ENCODE measurements at regions not wholly inside any gene's neighbourhood (a gene's known extent, or its start where the extent isn't known, plus 50 kb on each side); places are given as distances from the start of the nearest gene placed in this dataset.
A peak's percentile ranks its signal among the peaks of the same experiment; 100 is the strongest.

GRCh38 chr1:57644667-57645066 lies 220.8 kb upstream of the DAB1 start:
- no peak for DNase-seq
- Mint-ChIP-seq H3K27ac (no peak overlapping the region), H3K36me3 (ENCODE audit: low read depth) (no peaks in the 10 kb centered on the region), H3K4me3 (no peak overlapping the region), H3K27me3 (ENCODE audit: insufficient read depth) (no peaks in the 10 kb centered on the region), H3K9me3 (peaks cover 4% of the 10 kb centered on the region; the same call in 1 of the 2 replicates), H3K4me1 (ENCODE audit: low read depth) (no peaks in the 10 kb centered on the region)
- TF ChIP-seq CTCF (IDR thresholded peaks at IDR 0.05), result no peak

GRCh38 chr1:57638239-57638638 lies 214.4 kb upstream of the DAB1 start:
- H3K4me1 Mint-ChIP-seq (ENCODE audit: low read depth), result peaks cover 5% of the 10 kb centered on the region; the same call in 1 of the 2 replicates
- H3K4me3 Mint-ChIP-seq, result no peak overlapping the region
- no peak overlapping the region for H3K27ac Mint-ChIP-seq
- no peaks in the 10 kb centered on the region; the same call in 1 of the 2 replicates for H3K9me3 Mint-ChIP-seq
- no peaks in the 10 kb centered on the region for H3K36me3 Mint-ChIP-seq (ENCODE audit: low read depth)
- H3K27me3 Mint-ChIP-seq (ENCODE audit: insufficient read depth), result no peaks in the 10 kb centered on the region
- DNase-seq, result no peak
- TF ChIP-seq CTCF (IDR thresholded peaks at IDR 0.05), result no peak

GRCh38 chr1:57637155-57637554 lies 213.3 kb upstream of the DAB1 start:
- DNase-seq, result peak; percentile 36
- no peaks in the 10 kb centered on the region for H3K36me3 Mint-ChIP-seq (ENCODE audit: low read depth)
- peaks cover 5% of the 10 kb centered on the region; the same call in 1 of the 2 replicates for H3K4me1 Mint-ChIP-seq (ENCODE audit: low read depth)
- no peaks in the 10 kb centered on the region; the same call in 1 of the 2 replicates for H3K9me3 Mint-ChIP-seq
- H3K27me3 Mint-ChIP-seq (ENCODE audit: insufficient read depth), result no peaks in the 10 kb centered on the region
- no peak overlapping the region for H3K27ac Mint-ChIP-seq
- no peak for TF ChIP-seq CTCF (IDR thresholded peaks at IDR 0.05)
- H3K4me3 Mint-ChIP-seq, result no peak overlapping the region

GRCh38 chr1:57633881-57634280 lies 210.0 kb upstream of the DAB1 start:
- H3K27ac Mint-ChIP-seq, result no peak overlapping the region
- no peak for DNase-seq
- H3K4me1 Mint-ChIP-seq (ENCODE audit: low read depth), result peaks cover 5% of the 10 kb centered on the region; the same call in 1 of the 2 replicates
- H3K27me3 Mint-ChIP-seq (ENCODE audit: insufficient read depth), result no peaks in the 10 kb centered on the region
- H3K4me3 Mint-ChIP-seq, result no peak overlapping the region
- TF ChIP-seq CTCF (IDR thresholded peaks at IDR 0.05), result no peak
- peaks cover under 1% of the 10 kb centered on the region for H3K9me3 Mint-ChIP-seq
- H3K36me3 Mint-ChIP-seq (ENCODE audit: low read depth), result no peaks in the 10 kb centered on the region

- peaks cover 5% of the 10 kb centered on the region for H3K9me3 Mint-ChIP-seq
- DNase-seq, result no peak
- TF ChIP-seq CTCF (IDR thresholded peaks at IDR 0.05), result no peak
- no peak overlapping the region for H3K4me3 Mint-ChIP-seq
- peaks cover 5% of the 10 kb centered on the region; the same call in 1 of the 2 replicates for H3K4me1 Mint-ChIP-seq (ENCODE audit: low read depth)
- H3K27me3 Mint-ChIP-seq (ENCODE audit: insufficient read depth), result no peaks in the 10 kb centered on the region
- H3K36me3 Mint-ChIP-seq (ENCODE audit: low read depth), result no peaks in the 10 kb centered on the region
- no peak overlapping the region for H3K27ac Mint-ChIP-seq
Observed at GRCh38 chr1:57633056-57633455, 209.2 kb upstream of the DAB1 start.

- TF ChIP-seq CTCF (IDR thresholded peaks at IDR 0.05), result no peak
- no peak overlapping the region for H3K4me3 Mint-ChIP-seq
- DNase-seq, result no peak
- no peak overlapping the region for H3K27ac Mint-ChIP-seq
- H3K4me1 Mint-ChIP-seq (ENCODE audit: low read depth), result peaks cover 4% of the 10 kb centered on the region; the same call in 1 of the 2 replicates
- H3K27me3 Mint-ChIP-seq (ENCODE audit: insufficient read depth), result no peaks in the 10 kb centered on the region
- H3K36me3 Mint-ChIP-seq (ENCODE audit: low read depth), result no peaks in the 10 kb centered on the region
- peaks cover 5% of the 10 kb centered on the region for H3K9me3 Mint-ChIP-seq
Observed at GRCh38 chr1:57632401-57632800, 208.5 kb upstream of the DAB1 start.

All from HFFc6 (cell line).